ENCODE measurements at regions not wholly inside any gene's neighbourhood (a gene's known extent, or its start where the extent isn't known, plus 50 kb on each side); places are given as distances from the start of the nearest gene placed in this dataset.

- Mint-ChIP-seq H3K27ac (no peak overlapping the region), H3K4me1 (no peaks in the 10 kb centered on the region), H3K4me3 (no peak overlapping the region), H3K27me3 (peaks cover 2 to 5% of the 10 kb centered on the region in 2 donors), H3K36me3 (no peaks in the 10 kb centered on the region), H3K9me3 (no peaks in the 10 kb centered on the region)
- 89% methylated on average over 4 of the region's 11 CpGs for WGBS (ENCODE audit: insufficient coverage)
- Histone ChIP-seq H3K9me3 (no peaks in the 10 kb centered on the region), H3K4me1 (ENCODE audit: control insufficient read depth in 1 of 2, extremely low read depth in 1 of 2, insufficient read depth in 2 of 2, low read length in 2 of 2) (no peaks in the 10 kb centered on the region), H3K4me3 (ENCODE audit: control insufficient read depth in 1 of 2, extremely low read depth in 1 of 2, low read length in 1 of 2) (no peak overlapping the region), H3K36me3 (ENCODE audit: control insufficient read depth in 2 of 2, extremely low read depth in 1 of 2, insufficient read depth in 1 of 2, low read length in 1 of 2) (no peaks in the 10 kb centered on the region), H3K27me3 (replicated peaks in 1 of 2; ENCODE audit: control insufficient read depth in 2 of 2, extremely low read depth in 1 of 2, insufficient read depth in 2 of 2, low read length in 1 of 2) (peaks cover 0 to 15% of the 10 kb centered on the region in 2 experiments), H3K27ac (ENCODE audit: low read length) (no peak overlapping the region)
- ChIA-PET CTCF (no interaction called here), POLR2A (no interaction called here)
- ATAC-seq (replicated peaks in 1 of 4) (no peak), DNase-seq (no peak)
Measured at GRCh38 chr10:44008917-44009709, 360.4 kb upstream of the ZNF32 start.

- peaks cover 2 to 3% of the 10 kb centered on the region in 2 donors for H3K27me3 Mint-ChIP-seq
- H3K27ac Mint-ChIP-seq, result no peak overlapping the region
- WGBS (ENCODE audit: insufficient coverage), result 57% methylated on average over 5 of the region's 10 CpGs
- no peaks in the 10 kb centered on the region for H3K36me3 Mint-ChIP-seq
- H3K36me3 ChIP-seq (ENCODE audit: control insufficient read depth in 2 of 2, extremely low read depth in 1 of 2, insufficient read depth in 1 of 2, low read length in 1 of 2), result no peaks in the 10 kb centered on the region
- H3K4me3 ChIP-seq (ENCODE audit: control insufficient read depth in 1 of 2, extremely low read depth in 1 of 2, low read length in 1 of 2), result no peak overlapping the region
- no peaks in the 10 kb centered on the region for H3K9me3 Mint-ChIP-seq
- ATAC-seq (replicated peaks in 1 of 4), result no peak
- CTCF ChIA-PET, result no interaction called here
- H3K27ac ChIP-seq (ENCODE audit: low read length), result no peak overlapping the region
- no peaks in the 10 kb centered on the region for H3K4me1 Mint-ChIP-seq
- no peak for DNase-seq
- POLR2A ChIA-PET, result no interaction called here
- H3K4me1 ChIP-seq (ENCODE audit: control insufficient read depth in 1 of 2, extremely low read depth in 1 of 2, insufficient read depth in 2 of 2, low read length in 2 of 2), result no peaks in the 10 kb centered on the region
- no peak overlapping the region for H3K4me3 Mint-ChIP-seq
- H3K27me3 ChIP-seq (replicated peaks in 1 of 2; ENCODE audit: control insufficient read depth in 2 of 2, extremely low read depth in 1 of 2, insufficient read depth in 2 of 2, low read length in 1 of 2), result peaks cover 0 to 16% of the 10 kb centered on the region in 2 experiments
- no peaks in the 10 kb centered on the region for H3K9me3 ChIP-seq
Measured at GRCh38 chr10:44008270-44008916, 359.7 kb upstream of the ZNF32 start.

GRCh38 chr10:44006771-44007170 lies 358.1 kb upstream of the ZNF32 start:
- no peaks in the 10 kb centered on the region for H3K4me1 Mint-ChIP-seq
- H3K27me3 Mint-ChIP-seq, result peaks cover 5 to 6% of the 10 kb centered on the region in 2 donors
- Histone ChIP-seq H3K27ac (ENCODE audit: low read length) (no peak overlapping the region), H3K4me3 (ENCODE audit: control insufficient read depth in 1 of 2, extremely low read depth in 1 of 2, low read length in 1 of 2) (no peak overlapping the region), H3K4me1 (ENCODE audit: control insufficient read depth in 1 of 2, extremely low read depth in 1 of 2, insufficient read depth in 2 of 2, low read length in 2 of 2) (no peaks in the 10 kb centered on the region), H3K9me3 (no peaks in the 10 kb centered on the region), H3K36me3 (ENCODE audit: control insufficient read depth in 2 of 2, extremely low read depth in 1 of 2, insufficient read depth in 1 of 2, low read length in 1 of 2) (no peaks in the 10 kb centered on the region), H3K27me3 (replicated peaks in 1 of 2; ENCODE audit: control insufficient read depth in 2 of 2, extremely low read depth in 1 of 2, insufficient read depth in 2 of 2, low read length in 1 of 2) (peaks cover 0 to 11% of the 10 kb centered on the region in 2 experiments)
- CTCF ChIA-PET, result no interaction called here
- H3K9me3 Mint-ChIP-seq, result no peaks in the 10 kb centered on the region
- WGBS (ENCODE audit: insufficient coverage), result 60% methylated on average over 1 of the region's 1 CpG
- H3K27ac Mint-ChIP-seq, result no peak overlapping the region
- DNase-seq (no peak), ATAC-seq (replicated peaks in 1 of 4) (no peak)
- H3K36me3 Mint-ChIP-seq, result no peaks in the 10 kb centered on the region
- no peak overlapping the region for H3K4me3 Mint-ChIP-seq
- POLR2A ChIA-PET, result no interaction called here

- H3K27ac Mint-ChIP-seq, result no peak overlapping the region
- no peaks in the 10 kb centered on the region for H3K9me3 Mint-ChIP-seq
- no peak for ATAC-seq (replicated peaks in 1 of 4)
- POLR2A ChIA-PET, result no interaction called here
- DNase-seq, result no peak
- no peak overlapping the region for H3K4me3 Mint-ChIP-seq
- Histone ChIP-seq H3K9me3 (no peaks in the 10 kb centered on the region), H3K27ac (ENCODE audit: low read length) (no peak overlapping the region), H3K27me3 (replicated peaks in 1 of 2; ENCODE audit: control insufficient read depth in 2 of 2, extremely low read depth in 1 of 2, insufficient read depth in 2 of 2, low read length in 1 of 2) (peaks cover 0 to 11% of the 10 kb centered on the region in 2 experiments), H3K4me1 (ENCODE audit: control insufficient read depth in 1 of 2, extremely low read depth in 1 of 2, insufficient read depth in 2 of 2, low read length in 2 of 2) (no peaks in the 10 kb centered on the region), H3K36me3 (ENCODE audit: control insufficient read depth in 2 of 2, extremely low read depth in 1 of 2, insufficient read depth in 1 of 2, low read length in 1 of 2) (no peaks in the 10 kb centered on the region), H3K4me3 (ENCODE audit: control insufficient read depth in 1 of 2, extremely low read depth in 1 of 2, low read length in 1 of 2) (no peak overlapping the region)
- no peaks in the 10 kb centered on the region for H3K36me3 Mint-ChIP-seq
- 80% methylated on average over 12 of the region's 12 CpGs for WGBS (ENCODE audit: insufficient coverage)
- H3K4me1 Mint-ChIP-seq, result no peaks in the 10 kb centered on the region
- peaks cover 5 to 6% of the 10 kb centered on the region in 2 donors for H3K27me3 Mint-ChIP-seq
- CTCF ChIA-PET, result no interaction called here
Measured at GRCh38 chr10:44005788-44006099, 357.1 kb upstream of the ZNF32 start.

GRCh38 chr10:44004913-44005787 lies 356.5 kb upstream of the ZNF32 start:
- CTCF ChIA-PET, result no interaction called here
- no peaks in the 10 kb centered on the region for H3K4me1 ChIP-seq (ENCODE audit: control insufficient read depth in 1 of 2, extremely low read depth in 1 of 2, insufficient read depth in 2 of 2, low read length in 2 of 2)
- peaks cover 0 to 11% of the 10 kb centered on the region in 2 experiments for H3K27me3 ChIP-seq (replicated peaks in 1 of 2; ENCODE audit: control insufficient read depth in 2 of 2, extremely low read depth in 1 of 2, insufficient read depth in 2 of 2, low read length in 1 of 2)
- ATAC-seq (replicated peaks in 1 of 4) (no peak), DNase-seq (no peak)
- H3K36me3 ChIP-seq (ENCODE audit: control insufficient read depth in 2 of 2, extremely low read depth in 1 of 2, insufficient read depth in 1 of 2, low read length in 1 of 2), result no peaks in the 10 kb centered on the region
- POLR2A ChIA-PET, result no interaction called here
- H3K4me3 ChIP-seq (ENCODE audit: control insufficient read depth in 1 of 2, extremely low read depth in 1 of 2, low read length in 1 of 2), result no peak overlapping the region
- Mint-ChIP-seq H3K9me3 (no peaks in the 10 kb centered on the region), H3K27ac (no peak overlapping the region), H3K4me3 (no peak overlapping the region), H3K36me3 (no peaks in the 10 kb centered on the region), H3K27me3 (peaks cover 5 to 6% of the 10 kb centered on the region in 2 donors), H3K4me1 (no peaks in the 10 kb centered on the region)
- H3K27ac ChIP-seq (ENCODE audit: low read length), result no peak overlapping the region
- H3K9me3 ChIP-seq, result no peaks in the 10 kb centered on the region
- 78% methylated on average over 43 of the region's 43 CpGs for WGBS (ENCODE audit: insufficient coverage)

- no peak overlapping the region for H3K27ac ChIP-seq (ENCODE audit: low read length)
- no peaks in the 10 kb centered on the region for H3K36me3 Mint-ChIP-seq
- 42% methylated on average over 4 of the region's 4 CpGs for WGBS (ENCODE audit: insufficient coverage)
- no peak for DNase-seq
- H3K4me1 Mint-ChIP-seq, result no peaks in the 10 kb centered on the region
- no peak for ATAC-seq (replicated peaks in 1 of 4)
- no peaks in the 10 kb centered on the region for H3K36me3 ChIP-seq (ENCODE audit: control insufficient read depth in 2 of 2, extremely low read depth in 1 of 2, insufficient read depth in 1 of 2, low read length in 1 of 2)
- ChIA-PET CTCF (no interaction called here), POLR2A (no interaction called here)
- H3K4me3 ChIP-seq (ENCODE audit: control insufficient read depth in 1 of 2, extremely low read depth in 1 of 2, low read length in 1 of 2), result no peak overlapping the region
- H3K4me3 Mint-ChIP-seq, result no peak overlapping the region
- H3K27ac Mint-ChIP-seq, result no peak overlapping the region
- no peaks in the 10 kb centered on the region for H3K4me1 ChIP-seq (ENCODE audit: control insufficient read depth in 1 of 2, extremely low read depth in 1 of 2, insufficient read depth in 2 of 2, low read length in 2 of 2)
- H3K27me3 ChIP-seq (replicated peaks in 1 of 2; ENCODE audit: control insufficient read depth in 2 of 2, extremely low read depth in 1 of 2, insufficient read depth in 2 of 2, low read length in 1 of 2), result peaks cover 0 to 8% of the 10 kb centered on the region in 2 experiments
- H3K9me3 ChIP-seq, result no peaks in the 10 kb centered on the region
- no peaks in the 10 kb centered on the region for H3K9me3 Mint-ChIP-seq
- H3K27me3 Mint-ChIP-seq, result peaks cover 17 to 28% of the 10 kb centered on the region in 2 donors
Measured at GRCh38 chr10:43998021-43998809, 349.5 kb upstream of the ZNF32 start.
